SK-N-DZ (cell line): ENCODE measurements at regions not wholly inside any gene's neighbourhood (a gene's known extent, or its start where the extent isn't known, plus 50 kb on each side); places are given as distances from the start of the nearest gene placed in this dataset.
"Not testable (repeated sequence)": the region's sequence is repeated elsewhere in the genome, so short reads cannot be mapped to it uniquely, and the experiment has no call there.

Experiments
- DNase-seq: peaks from one replicate; pipeline ENCODE4 v3.0.0-alpha.2; 2015; ENCODE audit warnings: low spot score

GRCh38 chr1:232713785-232714184 lies 83.9 kb upstream of the SIPA1L2 start:
- DNase-seq: no peak

GRCh38 chr1:232715154-232715553 lies 85.2 kb upstream of the SIPA1L2 start:
- DNase-seq: no peak

GRCh38 chr1:232717911-232718310 lies 87.3 kb upstream of the MAP10 start:
- not testable (repeated sequence) for DNase-seq

- no peak for DNase-seq
Observed at GRCh38 chr1:232718928-232719927, 86.0 kb upstream of the MAP10 start.

- DNase-seq: no peak
Observed at GRCh38 chr1:232722626-232723025, 82.6 kb upstream of the MAP10 start.

GRCh38 chr1:232725305-232726047 lies 79.7 kb upstream of the MAP10 start:
- no peak for DNase-seq

- DNase-seq: no peak
Observed at GRCh38 chr1:232726048-232726779, 79.0 kb upstream of the MAP10 start.

GRCh38 chr1:232728507-232729263 lies 76.5 kb upstream of the MAP10 start:
- no peak for DNase-seq

- DNase-seq: peak; percentile 66
Observed at GRCh38 chr1:232732344-232732910, 72.8 kb upstream of the MAP10 start.

- no peak for DNase-seq
Observed at GRCh38 chr1:232737917-232738316, 67.3 kb upstream of the MAP10 start.

GRCh38 chr1:232743999-232744398 lies 61.2 kb upstream of the MAP10 start:
- no peak for DNase-seq

GRCh38 chr1:232744847-232745246 lies 60.4 kb upstream of the MAP10 start:
- DNase-seq: no peak

- not testable (repeated sequence) for DNase-seq
Observed at GRCh38 chr1:232745698-232746097, 59.5 kb upstream of the MAP10 start.

- DNase-seq: no peak
Observed at GRCh38 chr1:232748910-232749368, 56.3 kb upstream of the MAP10 start.

- no peak for DNase-seq
Observed at GRCh38 chr1:232751393-232752140, 53.6 kb upstream of the MAP10 start.

- DNase-seq: no peak
Observed at GRCh38 chr1:232752365-232752764, 52.9 kb upstream of the MAP10 start.

GRCh38 chr1:232754930-232755329 lies 50.3 kb upstream of the MAP10 start:
- DNase-seq: no peak
